ENCODE measurements at regions not wholly inside any gene's neighbourhood (a gene's known extent, or its start where the extent isn't known, plus 50 kb on each side); places are given as distances from the start of the nearest gene placed in this dataset.

DNA sequence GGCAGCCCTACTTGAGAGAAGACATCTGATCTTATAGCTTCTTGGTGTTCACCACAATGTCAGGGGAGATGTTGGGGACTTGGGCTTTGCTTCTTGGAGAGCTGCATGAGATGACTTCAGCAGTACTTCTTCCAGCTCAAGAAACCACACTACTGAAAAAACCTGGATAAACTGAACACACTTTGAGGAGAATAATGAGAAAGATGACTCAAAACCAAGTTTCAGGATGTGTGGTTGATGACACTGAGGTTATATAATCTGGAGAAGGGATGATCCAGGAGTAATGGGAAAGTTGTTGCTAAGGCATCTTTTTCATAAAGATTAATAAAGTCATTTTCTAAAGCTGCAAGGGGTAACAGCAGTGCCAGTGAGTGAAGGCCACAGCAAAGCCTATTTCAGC, 58.4 kb upstream of the PNPLA4 start:
- TF ChIP-seq, protein P1, sequence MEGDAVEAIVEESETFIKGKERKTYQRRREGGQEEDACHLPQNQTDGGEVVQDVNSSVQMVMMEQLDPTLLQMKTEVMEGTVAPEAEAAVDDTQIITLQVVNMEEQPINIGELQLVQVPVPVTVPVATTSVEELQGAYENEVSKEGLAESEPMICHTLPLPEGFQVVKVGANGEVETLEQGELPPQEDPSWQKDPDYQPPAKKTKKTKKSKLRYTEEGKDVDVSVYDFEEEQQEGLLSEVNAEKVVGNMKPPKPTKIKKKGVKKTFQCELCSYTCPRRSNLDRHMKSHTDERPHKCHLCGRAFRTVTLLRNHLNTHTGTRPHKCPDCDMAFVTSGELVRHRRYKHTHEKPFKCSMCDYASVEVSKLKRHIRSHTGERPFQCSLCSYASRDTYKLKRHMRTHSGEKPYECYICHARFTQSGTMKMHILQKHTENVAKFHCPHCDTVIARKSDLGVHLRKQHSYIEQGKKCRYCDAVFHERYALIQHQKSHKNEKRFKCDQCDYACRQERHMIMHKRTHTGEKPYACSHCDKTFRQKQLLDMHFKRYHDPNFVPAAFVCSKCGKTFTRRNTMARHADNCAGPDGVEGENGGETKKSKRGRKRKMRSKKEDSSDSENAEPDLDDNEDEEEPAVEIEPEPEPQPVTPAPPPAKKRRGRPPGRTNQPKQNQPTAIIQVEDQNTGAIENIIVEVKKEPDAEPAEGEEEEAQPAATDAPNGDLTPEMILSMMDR (conservative IDR thresholded peaks at IDR 0.05; ENCODE audit: low read length): no peak
- TF ChIP-seq EZH2phosphoT487 (IDR thresholded peaks at IDR 0.05; ENCODE audit: borderline replicate concordance, low read depth, low read length): no peak

Measured in OCI-LY7 (cell line).